HepG2 (cell line): ENCODE measurements at regions not wholly inside any gene's neighbourhood (a gene's known extent, or its start where the extent isn't known, plus 50 kb on each side); places are given as distances from the start of the nearest gene placed in this dataset.

Experiments used
- ARHGAP35 ChIP-seq: sonication (generic); formaldehyde crosslinking; IDR thresholded peaks from 2 replicates; pipeline ENCODE4 v1.9.0; 2022; ENCODE audit warnings: mild to moderate bottlenecking, inconsistent platforms, moderate library complexity, missing genetic modification reagents, borderline replicate concordance
- ARID5B ChIP-seq: IDR thresholded peaks from 2 replicates; pipeline ENCODE4 v1.4.0; 2020; ENCODE audit warnings: mild to moderate bottlenecking, missing genetic modification reagents
- CREB3 ChIP-seq: sonication (generic); formaldehyde crosslinking; IDR thresholded peaks from 2 replicates; pipeline ENCODE4 v1.5.0; 2020; ENCODE audit warnings: missing genetic modification reagents
- DR1 ChIP-seq: sonication (generic); formaldehyde crosslinking; IDR thresholded peaks from 2 replicates; pipeline ENCODE4 v1.8.0; 2021; ENCODE audit warnings: mild to moderate bottlenecking, missing genetic modification reagents, inconsistent platforms
- ELF4 ChIP-seq: sonication (generic); formaldehyde crosslinking; IDR thresholded peaks from 2 replicates; pipeline ENCODE4 v1.5.0; 2020; ENCODE audit warnings: missing genetic modification reagents, mild to moderate bottlenecking, moderate library complexity, borderline replicate concordance
- GRHL1 ChIP-seq: sonication (generic); formaldehyde crosslinking; conservative IDR thresholded peaks from 2 replicates; pipeline ENCODE4 v1.8.0; 2022; ENCODE audit warnings: missing genetic modification reagents
- HINFP ChIP-seq: sonication (generic); formaldehyde crosslinking; IDR thresholded peaks from 2 replicates; pipeline ENCODE4 v1.4.0; 2020; ENCODE audit warnings: low read depth, mild to moderate bottlenecking, missing genetic modification reagents
- HMGA1 ChIP-seq: sonication (generic); formaldehyde crosslinking; conservative IDR thresholded peaks from 2 replicates; pipeline ENCODE4 v1.4.0; 2020; ENCODE audit warnings: missing genetic modification reagents
- NCOA2 ChIP-seq: sonication (generic); formaldehyde crosslinking; IDR thresholded peaks from 2 replicates; pipeline ENCODE4 v1.8.0; 2022; ENCODE audit warnings: inconsistent platforms
- NFKB2 ChIP-seq: sonication (generic); formaldehyde crosslinking; IDR thresholded peaks from 2 replicates; pipeline ENCODE4 v1.4.0; 2020; ENCODE audit warnings: missing genetic modification reagents, borderline replicate concordance
- POGZ ChIP-seq: sonication (generic); formaldehyde crosslinking; IDR thresholded peaks from 2 replicates; pipeline ENCODE4 v1.4.0; 2020; ENCODE audit warnings: mild to moderate bottlenecking, missing genetic modification reagents
- SIX4 ChIP-seq: sonication (generic); formaldehyde crosslinking; IDR thresholded peaks from 2 replicates; pipeline ENCODE4 v1.4.0; 2020; ENCODE audit warnings: missing genetic modification reagents
- ZBTB1 ChIP-seq: sonication (generic); formaldehyde crosslinking; IDR thresholded peaks from 2 replicates; pipeline ENCODE4 v1.4.0; 2020; ENCODE audit warnings: missing genetic modification reagents, borderline replicate concordance
- ZFP41 ChIP-seq: sonication (generic); formaldehyde crosslinking; IDR thresholded peaks from 2 replicates; pipeline ENCODE4 v1.4.0; 2020; ENCODE audit warnings: mild to moderate bottlenecking, missing genetic modification reagents, borderline replicate concordance
- ZGPAT ChIP-seq: IDR thresholded peaks from 2 replicates; pipeline ENCODE4 v1.6.1; 2016; ENCODE audit warnings: mild to moderate bottlenecking
- ZNF282 ChIP-seq: fragments of 450-650 bp; IDR thresholded peaks from 2 replicates; pipeline ENCODE4 v1.6.1; 2018; ENCODE audit not compliant: partially characterized antibody
- ZNF441 ChIP-seq: sonication (generic); formaldehyde crosslinking; IDR thresholded peaks from 2 replicates; pipeline ENCODE4 v1.7.0; 2021; ENCODE audit warnings: missing genetic modification reagents, borderline replicate concordance
- ZNF737 ChIP-seq: sonication (generic); formaldehyde crosslinking; IDR thresholded peaks from 2 replicates; pipeline ENCODE4 v1.5.0; 2020; ENCODE audit warnings: missing genetic modification reagents, mild to moderate bottlenecking, borderline replicate concordance

- no peak for TF ChIP-seq HINFP (CRISPR knock-in tag)
- peak; percentile 78 for TF ChIP-seq ARID5B (CRISPR knock-in tag)
- TF ChIP-seq ZBTB1 (CRISPR knock-in tag): no peak
- TF ChIP-seq ZFP41 (CRISPR knock-in tag): no peak
- TF ChIP-seq ZGPAT (CRISPR knock-in tag): peak; percentile 49; the same call in 1 of the 2 replicates
- no peak for TF ChIP-seq ZNF737 (CRISPR knock-in tag)
- peak; percentile 36; the same call in 1 of the 2 replicates for TF ChIP-seq SIX4 (CRISPR knock-in tag)
- no peak for TF ChIP-seq HMGA1 (CRISPR knock-in tag)
- no peak for TF ChIP-seq ZNF441 (CRISPR knock-in tag)
- TF ChIP-seq CREB3 (CRISPR knock-in tag): peak; percentile 40; the same call in 1 of the 2 replicates
- no peak for TF ChIP-seq ZNF282
- no peak for TF ChIP-seq GRHL1 (CRISPR knock-in tag)
- TF ChIP-seq NCOA2: peak; percentile 72
- peak; percentile 74 for TF ChIP-seq POGZ (CRISPR knock-in tag)
- TF ChIP-seq ARHGAP35 (CRISPR knock-in tag): no peak
- TF ChIP-seq DR1: no peak
- 0 out of 2 replicates have a peak, but pooled peaks have one; percentile 47 for TF ChIP-seq ELF4
- TF ChIP-seq NFKB2: no peak
Observed at GRCh38 chr5:92907938-92908606, 672.9 kb downstream of the NR2F1-AS1 start (continued).
